ENCODE measurements at regions not wholly inside any gene's neighbourhood (a gene's known extent, or its start where the extent isn't known, plus 50 kb on each side); places are given as distances from the start of the nearest gene placed in this dataset.
A peak's percentile ranks its signal among the peaks of the same experiment; 100 is the strongest.

GRCh38 chr10:4655879-4656278 lies 170.1 kb upstream of the AKR1E2 start:
- no peaks in the 10 kb centered on the region for H3K9me3 Mint-ChIP-seq
- CTCF ChIA-PET: interaction anchor here (1.0 to 1.1 kb wide), 2 partner anchors 874 to 1460 kb away, joined by 3 read pairs; no protein-coding TSS in a partner anchor
- no peak for TF ChIP-seq CTCF (IDR thresholded peaks at IDR 0.05)
- H3K4me3 Mint-ChIP-seq: no peak overlapping the region
- no peak for ATAC-seq
- DNase-seq: no peak
- H3K4me1 Mint-ChIP-seq (ENCODE audit: low read depth): peaks cover 22% of the 10 kb centered on the region
- H3K27ac Mint-ChIP-seq: no peak overlapping the region
- peaks cover 12% of the 10 kb centered on the region for H3K27me3 Mint-ChIP-seq
- POLR2A ChIA-PET: no interaction called here
- intact Hi-C loops (cut with micrococcal nuclease): loop anchor here (10.0 kb wide), 1 partner anchor 1421 kb away; no protein-coding TSS in a partner anchor
- H3K36me3 Mint-ChIP-seq (ENCODE audit: low read depth): no peaks in the 10 kb centered on the region

GRCh38 chr10:4655406-4655805 lies 170.6 kb upstream of the AKR1E2 start:
- POLR2A ChIA-PET: no interaction called here

GRCh38 chr10:4654496-4654895 lies 171.5 kb upstream of the AKR1E2 start:
- POLR2A ChIA-PET: no interaction called here
- Mint-ChIP-seq H3K4me1 (ENCODE audit: low read depth) (peaks cover 27% of the 10 kb centered on the region), H3K27me3 (peaks cover 8% of the 10 kb centered on the region), H3K36me3 (ENCODE audit: low read depth) (no peaks in the 10 kb centered on the region), H3K4me3 (no peak overlapping the region), H3K9me3 (no peaks in the 10 kb centered on the region), H3K27ac (no peak overlapping the region)
- no peak for TF ChIP-seq CTCF (IDR thresholded peaks at IDR 0.05)
- CTCF ChIA-PET: no interaction called here
- DNase-seq (no peak), ATAC-seq (no peak)
- intact Hi-C loops (cut with micrococcal nuclease): loop anchor here (10.0 kb wide), 1 partner anchor 1420 kb away; no protein-coding TSS in a partner anchor

More at GRCh38 chr10:4655406-4655805, 170.6 kb upstream of the AKR1E2 start:
- no peak for TF ChIP-seq CTCF (IDR thresholded peaks at IDR 0.05)
- no peak overlapping the region for H3K27ac Mint-ChIP-seq
- DNase-seq (no peak), ATAC-seq (no peak)
- H3K36me3 Mint-ChIP-seq (ENCODE audit: low read depth): no peaks in the 10 kb centered on the region
- CTCF ChIA-PET: interaction anchor here (1.0 to 1.1 kb wide), 2 partner anchors 874 to 1460 kb away, joined by 3 read pairs; no protein-coding TSS in a partner anchor
- peaks cover 23% of the 10 kb centered on the region for H3K4me1 Mint-ChIP-seq (ENCODE audit: low read depth)
- H3K4me3 Mint-ChIP-seq: no peak overlapping the region
- H3K27me3 Mint-ChIP-seq: peaks cover 9% of the 10 kb centered on the region
- intact Hi-C loops (cut with micrococcal nuclease): loop anchor here (10.0 kb wide), 1 partner anchor 1421 kb away; no protein-coding TSS in a partner anchor
- no peaks in the 10 kb centered on the region for H3K9me3 Mint-ChIP-seq

- H3K4me3 Mint-ChIP-seq: no peak overlapping the region
- no peaks in the 10 kb centered on the region for H3K9me3 Mint-ChIP-seq
- ATAC-seq (no peak), DNase-seq (no peak)
- intact Hi-C loops (cut with micrococcal nuclease): loop anchor here (10.0 kb wide), 1 partner anchor 1418 kb away; no protein-coding TSS in a partner anchor
- no peak for TF ChIP-seq CTCF (IDR thresholded peaks at IDR 0.05)
- H3K27ac Mint-ChIP-seq: no peak overlapping the region
- peaks cover 7% of the 10 kb centered on the region for H3K27me3 Mint-ChIP-seq
- H3K36me3 Mint-ChIP-seq (ENCODE audit: low read depth): no peaks in the 10 kb centered on the region
- peaks cover 27% of the 10 kb centered on the region for H3K4me1 Mint-ChIP-seq (ENCODE audit: low read depth)
- POLR2A ChIA-PET: no interaction called here
- CTCF ChIA-PET: interaction anchor here (1.0 to 1.3 kb wide), 3 partner anchors 10 to 1413 kb away, joined by 3 to 5 read pairs (median 4); no protein-coding TSS in a partner anchor
Observed at GRCh38 chr10:4653160-4653559, 172.8 kb upstream of the AKR1E2 start.

- CTCF ChIA-PET: interaction anchor here (0.7 to 1.3 kb wide), 5 partner anchors 11 to 1455 kb away, joined by 3 to 5 read pairs (median 3); no protein-coding TSS in a partner anchor
- POLR2A ChIA-PET: no interaction called here
- peak; percentile 88 for ATAC-seq
- H3K27ac Mint-ChIP-seq: peak overlapping the region; percentile 89
- H3K36me3 Mint-ChIP-seq (ENCODE audit: low read depth): no peaks in the 10 kb centered on the region
- peaks cover 3% of the 10 kb centered on the region for H3K27me3 Mint-ChIP-seq
- H3K9me3 Mint-ChIP-seq: no peaks in the 10 kb centered on the region
- peak; percentile 61 for DNase-seq
- no peak for TF ChIP-seq CTCF (IDR thresholded peaks at IDR 0.05)
- peaks cover 27% of the 10 kb centered on the region for H3K4me1 Mint-ChIP-seq (ENCODE audit: low read depth)
- peak overlapping the region; percentile 47 for H3K4me3 Mint-ChIP-seq
- intact Hi-C loops (cut with micrococcal nuclease): loop anchor here (10.0 kb wide), 1 partner anchor 1418 kb away; no protein-coding TSS in a partner anchor
Observed at GRCh38 chr10:4652111-4653010, 173.6 kb upstream of the AKR1E2 start.
